ENCODE measurements at regions not wholly inside any gene's neighbourhood (a gene's known extent, or its start where the extent isn't known, plus 50 kb on each side); places are given as distances from the start of the nearest gene placed in this dataset.

- CTCF ChIA-PET: no interaction called here
- peaks cover 13% of the 10 kb centered on the region for H3K9me3 Mint-ChIP-seq
- DNase-seq (ENCODE audit: low spot score) (no peak), ATAC-seq (no peak)
- no peaks in the 10 kb centered on the region for H3K27me3 Mint-ChIP-seq (ENCODE audit: low read depth)
- no peak overlapping the region for H3K4me3 Mint-ChIP-seq
- H3K36me3 Mint-ChIP-seq: no peaks in the 10 kb centered on the region
- POLR2A ChIA-PET: no interaction called here
- TF ChIP-seq NR1H2 (CRISPR knock-in tag; IDR thresholded peaks at IDR 0.05) (no peak), ESRRA (CRISPR knock-in tag; IDR thresholded peaks at IDR 0.05; ENCODE audit: borderline replicate concordance) (no peak), OVOL2 (CRISPR knock-in tag; IDR thresholded peaks at IDR 0.05; ENCODE audit: borderline replicate concordance) (no peak), CREB1 (CRISPR knock-in tag; IDR thresholded peaks at IDR 0.05) (no peak), NFE2L1 (CRISPR knock-in tag; IDR thresholded peaks at IDR 0.05) (no peak), CDX4 (CRISPR knock-in tag; IDR thresholded peaks at IDR 0.05; ENCODE audit: borderline replicate concordance) (no peak), RORB (CRISPR knock-in tag; IDR thresholded peaks at IDR 0.05) (no peak), FOXJ3 (CRISPR knock-in tag; IDR thresholded peaks at IDR 0.05; ENCODE audit: borderline replicate concordance) (no peak), ATF1 (CRISPR knock-in tag; IDR thresholded peaks at IDR 0.05) (no peak), E2F1 (CRISPR knock-in tag; IDR thresholded peaks at IDR 0.05) (no peak), JAZF1 (CRISPR knock-in tag; IDR thresholded peaks at IDR 0.05) (no peak), ZNF219 (CRISPR knock-in tag; IDR thresholded peaks at IDR 0.05; ENCODE audit: borderline replicate concordance) (no peak), ZSCAN18 (CRISPR knock-in tag; IDR thresholded peaks at IDR 0.05) (no peak), GABPB1 (CRISPR knock-in tag; IDR thresholded peaks at IDR 0.05) (no peak), ELF4 (CRISPR knock-in tag; IDR thresholded peaks at IDR 0.05; ENCODE audit: low read depth) (no peak), PRDM15 (CRISPR knock-in tag; IDR thresholded peaks at IDR 0.05) (no peak)
- no peak overlapping the region; the same call in 1 of the 2 replicates for H3K27ac Mint-ChIP-seq
- no peaks in the 10 kb centered on the region for H3K4me1 Mint-ChIP-seq
These were observed 870.0 kb upstream of the INTU start for GRCh38 chr4:126762663-126763247.

- peaks cover 19% of the 10 kb centered on the region for H3K9me3 Mint-ChIP-seq
- peaks cover 2% of the 10 kb centered on the region; the same call in 1 of the 2 replicates for H3K36me3 Mint-ChIP-seq
- no peak overlapping the region for H3K27ac Mint-ChIP-seq
- ChIA-PET CTCF (no interaction called here), POLR2A (no interaction called here)
- DNase-seq (ENCODE audit: low spot score) (no peak), ATAC-seq (no peak)
- H3K27me3 Mint-ChIP-seq (ENCODE audit: low read depth): no peaks in the 10 kb centered on the region
- no peaks in the 10 kb centered on the region for H3K4me1 Mint-ChIP-seq
- TF ChIP-seq USF2 (CRISPR knock-in tag; IDR thresholded peaks at IDR 0.05) (no peak), SP1 (CRISPR knock-in tag; conservative IDR thresholded peaks at IDR 0.05) (no peak), NR2C2 (CRISPR knock-in tag; IDR thresholded peaks at IDR 0.05) (no peak), E2F1 (CRISPR knock-in tag; IDR thresholded peaks at IDR 0.05) (no peak), ERG (CRISPR knock-in tag; IDR thresholded peaks at IDR 0.05) (no peak), ZNF416 (CRISPR knock-in tag; IDR thresholded peaks at IDR 0.05) (no peak), NR3C1 (CRISPR knock-in tag; conservative IDR thresholded peaks at IDR 0.05; ENCODE audit: low read depth) (no peak)
- no peak overlapping the region for H3K4me3 Mint-ChIP-seq
These were observed 866.5 kb upstream of the INTU start for GRCh38 chr4:126766241-126766640.
